ENCODE measurements at regions not wholly inside any gene's neighbourhood (a gene's known extent, or its start where the extent isn't known, plus 50 kb on each side); places are given as distances from the start of the nearest gene placed in this dataset.

DNA sequence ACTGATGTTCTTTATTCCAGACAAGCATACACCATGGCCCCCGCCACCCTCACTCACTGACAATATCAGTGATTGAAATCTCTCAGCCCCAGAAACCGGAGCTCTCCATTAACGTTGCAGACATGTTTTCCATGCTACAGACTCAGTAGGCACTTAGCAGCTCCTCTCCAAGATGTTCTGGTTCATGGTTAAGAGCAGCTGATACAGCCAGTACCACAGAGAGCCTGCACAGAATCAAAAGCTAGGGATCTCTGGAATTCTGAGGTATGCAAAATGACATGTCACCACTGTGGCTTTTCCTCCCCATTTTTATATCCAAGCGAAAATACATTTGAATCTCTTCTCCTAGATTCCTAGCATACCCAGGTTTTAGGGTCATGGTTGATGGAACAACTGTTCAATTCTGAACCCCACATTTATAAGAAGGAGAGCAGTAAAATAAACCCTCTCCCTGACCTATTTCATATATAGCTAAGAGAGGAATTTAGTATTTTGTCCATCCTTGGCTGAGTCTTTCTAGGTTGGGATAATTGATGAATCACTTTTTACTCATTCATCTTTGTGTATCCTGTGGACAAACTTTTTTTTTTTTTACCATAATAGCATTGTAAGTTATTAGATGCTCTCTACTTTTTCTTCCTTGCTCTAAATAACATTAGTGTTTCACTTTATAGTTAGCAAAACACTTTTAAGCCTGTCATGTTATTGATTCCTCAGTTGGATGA, 488.4 kb upstream of the PIK3C3 start:
- DNase-seq (no peak), FAIRE-seq (no peak)
- TF ChIP-seq, protein P1, sequence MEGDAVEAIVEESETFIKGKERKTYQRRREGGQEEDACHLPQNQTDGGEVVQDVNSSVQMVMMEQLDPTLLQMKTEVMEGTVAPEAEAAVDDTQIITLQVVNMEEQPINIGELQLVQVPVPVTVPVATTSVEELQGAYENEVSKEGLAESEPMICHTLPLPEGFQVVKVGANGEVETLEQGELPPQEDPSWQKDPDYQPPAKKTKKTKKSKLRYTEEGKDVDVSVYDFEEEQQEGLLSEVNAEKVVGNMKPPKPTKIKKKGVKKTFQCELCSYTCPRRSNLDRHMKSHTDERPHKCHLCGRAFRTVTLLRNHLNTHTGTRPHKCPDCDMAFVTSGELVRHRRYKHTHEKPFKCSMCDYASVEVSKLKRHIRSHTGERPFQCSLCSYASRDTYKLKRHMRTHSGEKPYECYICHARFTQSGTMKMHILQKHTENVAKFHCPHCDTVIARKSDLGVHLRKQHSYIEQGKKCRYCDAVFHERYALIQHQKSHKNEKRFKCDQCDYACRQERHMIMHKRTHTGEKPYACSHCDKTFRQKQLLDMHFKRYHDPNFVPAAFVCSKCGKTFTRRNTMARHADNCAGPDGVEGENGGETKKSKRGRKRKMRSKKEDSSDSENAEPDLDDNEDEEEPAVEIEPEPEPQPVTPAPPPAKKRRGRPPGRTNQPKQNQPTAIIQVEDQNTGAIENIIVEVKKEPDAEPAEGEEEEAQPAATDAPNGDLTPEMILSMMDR (IDR thresholded peaks at IDR 0.05; ENCODE audit: borderline replicate concordance, extremely low read depth, insufficient read depth), result no peak
- no peak overlapping the region for H3K27ac ChIP-seq (ENCODE audit: low read depth in 2 of 2, low read length in 2 of 2)
- no peaks in the 10 kb centered on the region for H3K36me3 ChIP-seq (ENCODE audit: control insufficient read depth in 2 of 3, insufficient read depth in 3 of 3, low read length in 3 of 3)
- no peaks in the 10 kb centered on the region for H3K27me3 ChIP-seq (ENCODE audit: control insufficient read depth, insufficient read depth, low read length)
- H3K9ac ChIP-seq (ENCODE audit: low read length in 3 of 3), result no peak overlapping the region
- no peaks in the 10 kb centered on the region for H3K9me3 ChIP-seq (ENCODE audit: control insufficient read depth in 2 of 3, insufficient read depth in 1 of 3, low read length in 3 of 3)
- intact Hi-C loops (cut with DNase I), result no loop called here
- H3K4me3 ChIP-seq (ENCODE audit: low read length in 3 of 3), result no peak overlapping the region
- H3K4me1 ChIP-seq (ENCODE audit: control insufficient read depth in 2 of 3, insufficient read depth in 2 of 3, low read depth in 1 of 3, low read length in 3 of 3), result no peaks in the 10 kb centered on the region

DNA sequence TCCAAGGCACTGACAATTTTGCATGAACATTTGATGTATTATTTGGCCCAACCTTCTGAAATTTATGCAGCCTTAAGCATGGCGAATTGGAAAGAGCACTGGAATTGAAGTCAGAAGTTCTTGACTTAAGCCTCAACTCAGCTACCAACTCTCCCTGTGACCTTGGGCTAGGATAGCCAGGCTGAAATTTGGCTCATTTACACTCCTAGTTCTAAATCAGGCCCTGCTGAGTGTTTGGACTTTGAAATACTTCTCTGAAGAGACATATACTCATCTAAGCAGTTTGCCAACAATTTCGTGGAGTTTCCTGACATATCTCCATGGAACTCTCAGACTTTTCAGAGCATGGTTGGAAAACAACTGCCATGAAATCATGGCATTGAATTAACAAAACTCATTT, 489.6 kb upstream of the PIK3C3 start:
- TF ChIP-seq, protein P1 (IDR thresholded peaks at IDR 0.05; ENCODE audit: borderline replicate concordance, extremely low read depth, insufficient read depth), result no peak
- H3K4me3 ChIP-seq (ENCODE audit: low read length in 3 of 3), result no peak overlapping the region
- intact Hi-C loops (cut with DNase I), result no loop called here
- H3K27me3 ChIP-seq (ENCODE audit: control insufficient read depth, insufficient read depth, low read length), result no peaks in the 10 kb centered on the region
- H3K4me1 ChIP-seq (ENCODE audit: control insufficient read depth in 2 of 3, insufficient read depth in 2 of 3, low read depth in 1 of 3, low read length in 3 of 3), result no peaks in the 10 kb centered on the region
- H3K27ac ChIP-seq (ENCODE audit: low read depth in 2 of 2, low read length in 2 of 2), result no peak overlapping the region
- FAIRE-seq (no peak), DNase-seq (no peak)
- H3K9me3 ChIP-seq (ENCODE audit: control insufficient read depth in 2 of 3, insufficient read depth in 1 of 3, low read length in 3 of 3), result no peaks in the 10 kb centered on the region
- no peak overlapping the region for H3K9ac ChIP-seq (ENCODE audit: low read length in 3 of 3)
- H3K36me3 ChIP-seq (ENCODE audit: control insufficient read depth in 2 of 3, insufficient read depth in 3 of 3, low read length in 3 of 3), result no peaks in the 10 kb centered on the region

DNA sequence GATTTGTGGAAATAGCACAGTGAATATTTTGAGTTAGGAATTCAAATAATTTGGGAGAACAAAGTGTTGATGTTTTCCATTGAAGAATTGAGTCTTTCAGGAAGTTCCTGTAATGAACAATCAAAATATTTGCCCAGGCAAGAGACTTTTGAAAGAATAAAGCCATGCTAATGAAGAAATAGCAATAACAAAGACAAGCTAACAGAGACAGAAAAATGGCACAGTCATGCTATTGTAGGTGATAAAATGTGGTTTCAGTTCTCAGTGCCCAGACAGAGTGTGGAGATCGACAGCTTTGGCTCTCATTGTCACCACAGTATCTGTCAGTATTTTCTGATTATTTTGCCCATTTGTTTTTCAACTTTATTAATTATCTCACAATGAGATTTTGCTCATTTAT, 490.8 kb upstream of the PIK3C3 start:
- DNase-seq, result no peak
- intact Hi-C loops (cut with DNase I), result no loop called here
- no peaks in the 10 kb centered on the region for H3K4me1 ChIP-seq (ENCODE audit: control insufficient read depth in 2 of 3, insufficient read depth in 2 of 3, low read depth in 1 of 3, low read length in 3 of 3)
- no peaks in the 10 kb centered on the region for H3K36me3 ChIP-seq (ENCODE audit: control insufficient read depth in 2 of 3, insufficient read depth in 3 of 3, low read length in 3 of 3)
- H3K9me3 ChIP-seq (ENCODE audit: control insufficient read depth in 2 of 3, insufficient read depth in 1 of 3, low read length in 3 of 3), result no peaks in the 10 kb centered on the region
- FAIRE-seq, result no peak
- H3K4me3 ChIP-seq (ENCODE audit: low read length in 3 of 3), result no peak overlapping the region
- H3K27ac ChIP-seq (ENCODE audit: low read depth in 2 of 2, low read length in 2 of 2), result no peak overlapping the region
- no peak overlapping the region for H3K9ac ChIP-seq (ENCODE audit: low read length in 3 of 3)
- TF ChIP-seq, protein P1 (IDR thresholded peaks at IDR 0.05; ENCODE audit: borderline replicate concordance, extremely low read depth, insufficient read depth), result no peak
- no peaks in the 10 kb centered on the region for H3K27me3 ChIP-seq (ENCODE audit: control insufficient read depth, insufficient read depth, low read length)

DNA sequence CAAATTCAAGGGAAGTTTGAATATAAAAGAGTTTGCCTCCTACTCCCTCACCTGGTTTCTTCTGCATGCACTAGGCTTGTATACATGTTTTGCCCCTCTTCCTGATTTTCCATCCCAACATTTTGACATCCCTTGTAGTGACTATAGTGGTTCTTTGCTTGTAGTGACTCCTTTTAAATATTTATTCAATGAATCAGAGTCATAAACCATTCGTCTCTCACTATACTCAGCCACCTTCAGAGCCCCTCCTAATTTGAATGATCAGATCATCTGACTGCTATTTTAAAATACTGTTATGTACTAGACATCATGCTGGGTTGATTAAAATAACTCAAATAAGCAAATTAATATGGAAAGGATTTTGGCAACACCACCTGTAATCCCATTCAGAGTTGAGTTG, 492.1 kb upstream of the PIK3C3 start:
- Histone ChIP-seq H3K9me3 (ENCODE audit: control insufficient read depth in 2 of 3, insufficient read depth in 1 of 3, low read length in 3 of 3) (no peaks in the 10 kb centered on the region), H3K36me3 (ENCODE audit: control insufficient read depth in 2 of 3, insufficient read depth in 3 of 3, low read length in 3 of 3) (no peaks in the 10 kb centered on the region), H3K4me1 (ENCODE audit: control insufficient read depth in 2 of 3, insufficient read depth in 2 of 3, low read depth in 1 of 3, low read length in 3 of 3) (no peaks in the 10 kb centered on the region), H3K9ac (ENCODE audit: low read length in 3 of 3) (no peak overlapping the region), H3K27me3 (ENCODE audit: control insufficient read depth, insufficient read depth, low read length) (no peaks in the 10 kb centered on the region), H3K4me3 (ENCODE audit: low read length in 3 of 3) (no peak overlapping the region), H3K27ac (ENCODE audit: low read depth in 2 of 2, low read length in 2 of 2) (no peak overlapping the region)
- TF ChIP-seq, protein P1 (IDR thresholded peaks at IDR 0.05; ENCODE audit: borderline replicate concordance, extremely low read depth, insufficient read depth), result no peak
- no peak for FAIRE-seq
- intact Hi-C loops (cut with DNase I), result no loop called here
- no peak for DNase-seq
